ENCODE measurements at regions not wholly inside any gene's neighbourhood (a gene's known extent, or its start where the extent isn't known, plus 50 kb on each side); places are given as distances from the start of the nearest gene placed in this dataset.
"Not testable (repeated sequence)": the region's sequence is repeated elsewhere in the genome, so short reads cannot be mapped to it uniquely, and the experiment has no call there.

GRCh38 chr1:172943138-172943537 is 107.6 kb downstream of the TNFSF18 start:
- 60% methylated on average over 1 of the region's 2 CpGs for WGBS
- not testable (repeated sequence) for H3K27ac ChIP-seq (ENCODE audit: low read depth, low read length); H3K4me1 ChIP-seq (ENCODE audit: insufficient read depth, low read length); H3K36me3 ChIP-seq (ENCODE audit: insufficient read depth, low read length); H3K4me3 ChIP-seq (ENCODE audit: low read length); H3K9me3 ChIP-seq (ENCODE audit: insufficient read depth, low read depth, low read length); H3K9ac ChIP-seq (ENCODE audit: low read depth, low read length); H3K27me3 ChIP-seq (ENCODE audit: insufficient read depth, low read length)

- no peak overlapping the region for H3K4me3 ChIP-seq (ENCODE audit: low read length)
- H3K9me3 ChIP-seq (ENCODE audit: insufficient read depth, low read depth, low read length) = no peaks in the 10 kb centered on the region
- no peaks in the 10 kb centered on the region for H3K4me1 ChIP-seq (ENCODE audit: insufficient read depth, low read length)
- no peaks in the 10 kb centered on the region for H3K36me3 ChIP-seq (ENCODE audit: insufficient read depth, low read length)
- no peaks in the 10 kb centered on the region for H3K27me3 ChIP-seq (ENCODE audit: insufficient read depth, low read length)
- H3K27ac ChIP-seq (ENCODE audit: low read depth, low read length) = no peak overlapping the region
- no peak overlapping the region for H3K9ac ChIP-seq (ENCODE audit: low read depth, low read length)
Observed at GRCh38 chr1:172944931-172945330, 105.8 kb downstream of the TNFSF18 start.

- Histone ChIP-seq H3K27me3 (ENCODE audit: insufficient read depth, low read length) (no peaks in the 10 kb centered on the region), H3K9me3 (ENCODE audit: insufficient read depth, low read depth, low read length) (no peaks in the 10 kb centered on the region), H3K4me3 (ENCODE audit: low read length) (no peak overlapping the region), H3K36me3 (ENCODE audit: insufficient read depth, low read length) (no peaks in the 10 kb centered on the region), H3K9ac (ENCODE audit: low read depth, low read length) (no peak overlapping the region), H3K4me1 (ENCODE audit: insufficient read depth, low read length) (no peaks in the 10 kb centered on the region), H3K27ac (ENCODE audit: low read depth, low read length) (no peak overlapping the region)
- WGBS = 88% methylated on average over 2 of the region's 2 CpGs
Observed at GRCh38 chr1:172946814-172947507, 103.8 kb downstream of the TNFSF18 start.

DNA sequence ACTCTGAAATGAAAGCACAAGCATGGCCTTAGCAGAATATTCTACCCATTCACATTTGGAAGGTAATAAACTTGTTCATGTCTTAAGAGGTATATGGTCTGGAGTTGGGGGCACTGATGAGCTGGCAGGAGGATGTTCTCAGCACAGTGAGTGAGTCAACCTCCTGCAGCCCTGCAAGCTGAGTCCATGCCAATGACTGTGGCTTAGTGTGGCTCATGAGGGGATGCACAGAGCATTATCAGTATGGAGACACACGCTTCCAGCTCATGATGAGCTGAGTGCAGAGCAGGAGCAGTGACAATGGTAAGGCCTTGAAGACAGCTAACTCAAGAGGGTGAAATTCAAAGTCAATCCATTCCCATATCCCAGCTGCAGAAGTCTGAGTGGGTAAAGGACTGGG is 102.3 kb downstream of the TNFSF18 start:
- Histone ChIP-seq H3K9ac (ENCODE audit: low read depth, low read length) (no peak overlapping the region), H3K27me3 (ENCODE audit: insufficient read depth, low read length) (no peaks in the 10 kb centered on the region), H3K27ac (ENCODE audit: low read depth, low read length) (no peak overlapping the region), H3K9me3 (ENCODE audit: insufficient read depth, low read depth, low read length) (no peaks in the 10 kb centered on the region), H3K4me3 (ENCODE audit: low read length) (no peak overlapping the region), H3K36me3 (ENCODE audit: insufficient read depth, low read length) (no peaks in the 10 kb centered on the region), H3K4me1 (ENCODE audit: insufficient read depth, low read length) (no peaks in the 10 kb centered on the region)
- WGBS = 97% methylated on average over 1 of the region's 1 CpG

DNA sequence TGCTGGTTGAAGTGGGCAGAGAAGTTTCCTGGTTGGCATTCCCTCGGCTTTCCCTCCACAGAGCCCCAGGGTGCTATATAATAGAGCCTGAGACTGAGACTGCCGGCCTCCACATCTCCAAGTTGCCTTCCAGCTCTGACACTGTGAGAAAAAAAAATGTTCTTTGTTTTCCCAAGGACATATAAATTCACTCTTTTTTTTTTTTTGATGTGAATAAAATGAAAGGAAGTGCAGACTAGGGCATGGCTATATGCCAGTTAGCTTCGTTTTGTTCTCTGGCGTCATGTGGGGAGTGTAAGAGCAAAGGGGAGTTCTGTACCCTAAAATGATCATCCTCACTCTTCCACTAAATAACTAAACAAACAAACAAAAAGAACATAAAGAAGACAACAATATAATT is 101.6 kb downstream of the TNFSF18 start:
- 100% methylated on average over 2 of the region's 4 CpGs for WGBS
- Histone ChIP-seq H3K36me3 (ENCODE audit: insufficient read depth, low read length) (no peaks in the 10 kb centered on the region), H3K9ac (ENCODE audit: low read depth, low read length) (no peak overlapping the region), H3K27me3 (ENCODE audit: insufficient read depth, low read length) (no peaks in the 10 kb centered on the region), H3K4me1 (ENCODE audit: insufficient read depth, low read length) (no peaks in the 10 kb centered on the region), H3K9me3 (ENCODE audit: insufficient read depth, low read depth, low read length) (no peaks in the 10 kb centered on the region), H3K4me3 (ENCODE audit: low read length) (no peak overlapping the region), H3K27ac (ENCODE audit: low read depth, low read length) (no peak overlapping the region)

DNA sequence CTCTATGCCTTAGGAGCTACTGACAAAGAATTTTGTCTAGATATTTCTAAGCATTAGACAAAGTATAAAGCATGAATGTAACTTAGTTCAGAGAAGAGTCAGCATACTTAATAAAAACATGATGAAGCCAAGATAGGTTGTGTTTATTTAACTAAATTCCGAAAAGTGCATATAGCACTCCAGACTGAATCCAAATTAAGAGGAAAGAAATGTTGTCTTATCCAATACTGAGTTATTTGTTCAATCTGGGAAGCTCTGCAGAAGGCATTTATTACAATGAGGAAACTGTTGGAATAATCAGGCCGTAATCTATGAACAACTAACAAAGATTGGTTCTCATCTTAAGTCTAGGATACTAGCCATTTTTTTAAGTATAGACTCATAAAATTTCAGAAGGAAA is 100.2 kb downstream of the TNFSF18 start:
- no peaks in the 10 kb centered on the region for H3K36me3 ChIP-seq (ENCODE audit: insufficient read depth, low read length)
- WGBS = 100% methylated on average over 1 of the region's 2 CpGs
- no peak overlapping the region for H3K4me3 ChIP-seq (ENCODE audit: low read length)

GRCh38 chr1:172951730-172952365 is 98.9 kb downstream of the TNFSF18 start:
- Histone ChIP-seq H3K4me1 (ENCODE audit: insufficient read depth, low read length) (no peaks in the 10 kb centered on the region; the same call in 1 of the 2 replicates), H3K4me3 (ENCODE audit: low read length) (no peak overlapping the region), H3K9me3 (ENCODE audit: insufficient read depth, low read depth, low read length) (no peaks in the 10 kb centered on the region), H3K36me3 (ENCODE audit: insufficient read depth, low read length) (no peaks in the 10 kb centered on the region), H3K27me3 (ENCODE audit: insufficient read depth, low read length) (no peaks in the 10 kb centered on the region), H3K27ac (ENCODE audit: low read depth, low read length) (no peak overlapping the region), H3K9ac (ENCODE audit: low read depth, low read length) (no peak overlapping the region)
- 100% methylated on average over 3 of the region's 3 CpGs for WGBS

More for the DNA sequence above, 100.2 kb downstream of the TNFSF18 start:
- no peaks in the 10 kb centered on the region for H3K27me3 ChIP-seq (ENCODE audit: insufficient read depth, low read length)
- H3K27ac ChIP-seq (ENCODE audit: low read depth, low read length) = no peak overlapping the region
- no peak overlapping the region for H3K9ac ChIP-seq (ENCODE audit: low read depth, low read length)
- no peaks in the 10 kb centered on the region for H3K9me3 ChIP-seq (ENCODE audit: insufficient read depth, low read depth, low read length)
- no peaks in the 10 kb centered on the region for H3K4me1 ChIP-seq (ENCODE audit: insufficient read depth, low read length)

- no peaks in the 10 kb centered on the region; the same call in 1 of the 2 replicates for H3K4me1 ChIP-seq (ENCODE audit: insufficient read depth, low read length)
- no peak overlapping the region for H3K4me3 ChIP-seq (ENCODE audit: low read length)
- H3K36me3 ChIP-seq (ENCODE audit: insufficient read depth, low read length) = no peaks in the 10 kb centered on the region
- no peak overlapping the region for H3K9ac ChIP-seq (ENCODE audit: low read depth, low read length)
- no peak overlapping the region for H3K27ac ChIP-seq (ENCODE audit: low read depth, low read length)
- H3K27me3 ChIP-seq (ENCODE audit: insufficient read depth, low read length) = no peaks in the 10 kb centered on the region
- no peaks in the 10 kb centered on the region for H3K9me3 ChIP-seq (ENCODE audit: insufficient read depth, low read depth, low read length)
Observed at GRCh38 chr1:172952516-172952915, 98.2 kb downstream of the TNFSF18 start.

DNA sequence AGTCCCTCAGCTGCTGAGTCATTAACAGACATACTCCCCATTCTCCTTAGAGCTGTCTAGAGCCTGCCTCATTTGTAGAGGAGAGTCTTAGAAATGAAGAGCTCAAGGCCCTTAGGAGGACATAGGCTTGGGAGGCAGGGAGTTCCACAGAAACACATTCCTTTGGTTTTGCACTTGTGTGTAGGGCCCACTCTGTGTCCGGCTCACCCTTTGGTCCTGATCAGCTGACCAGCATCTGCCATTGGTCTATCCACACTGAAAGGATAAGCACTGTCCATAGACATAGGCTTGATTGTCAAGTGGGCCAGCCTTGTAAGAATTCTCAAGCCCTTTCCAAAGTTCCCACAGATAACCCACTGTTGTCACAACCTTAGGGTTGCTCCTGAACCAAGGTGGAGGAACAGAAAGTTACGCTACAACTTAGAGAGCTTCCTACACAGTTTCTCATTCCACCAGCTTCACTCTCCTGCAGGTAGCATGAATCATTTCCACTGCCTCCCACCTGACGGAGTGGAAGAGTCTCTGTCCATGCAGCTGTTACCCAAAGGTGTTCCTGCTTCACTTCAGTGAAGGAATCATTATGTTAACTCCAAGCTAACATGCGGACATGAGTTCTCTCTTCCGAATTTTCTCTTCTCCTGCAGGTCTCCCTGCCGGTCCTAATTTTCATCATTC is 96.1 kb downstream of the TNFSF18 start:
- Histone ChIP-seq H3K36me3 (ENCODE audit: insufficient read depth, low read length) (no peaks in the 10 kb centered on the region), H3K4me1 (ENCODE audit: insufficient read depth, low read length) (no peaks in the 10 kb centered on the region; the same call in 1 of the 2 replicates), H3K27ac (ENCODE audit: low read depth, low read length) (no peak overlapping the region), H3K4me3 (ENCODE audit: low read length) (no peak overlapping the region), H3K27me3 (ENCODE audit: insufficient read depth, low read length) (no peaks in the 10 kb centered on the region), H3K9me3 (ENCODE audit: insufficient read depth, low read depth, low read length) (no peaks in the 10 kb centered on the region), H3K9ac (ENCODE audit: low read depth, low read length) (no peak overlapping the region)
- 95% methylated on average over 6 of the region's 6 CpGs for WGBS

DNA sequence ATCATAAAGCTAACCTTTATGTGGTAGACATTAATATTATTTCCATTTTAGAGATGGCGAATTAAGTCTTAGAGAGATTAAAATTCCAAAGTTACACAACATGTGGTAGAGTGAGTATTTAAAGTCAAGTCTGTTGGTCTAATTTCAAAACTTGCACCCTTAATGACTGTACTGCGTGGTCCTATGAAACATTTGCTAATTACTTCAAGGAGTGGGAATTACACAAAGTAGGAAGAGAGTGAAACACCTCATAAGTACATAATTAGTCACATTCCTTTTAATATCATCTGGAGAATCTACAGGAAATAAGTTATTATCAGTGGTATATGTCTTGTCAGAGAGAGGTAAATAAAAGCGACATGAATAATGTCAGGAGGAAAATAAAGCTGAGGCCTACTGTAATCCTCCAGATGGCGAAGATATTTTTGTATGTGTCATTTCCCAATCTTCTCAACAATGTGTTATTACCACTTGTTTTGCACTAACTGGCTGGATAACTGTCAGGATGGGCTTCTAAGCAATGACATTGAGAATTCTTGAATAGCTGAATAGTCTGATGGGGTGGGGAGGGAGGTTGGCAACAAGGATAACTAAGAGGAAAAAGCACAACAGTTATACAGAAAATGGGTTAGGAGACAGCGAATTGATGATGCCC is 95.5 kb downstream of the TNFSF18 start:
- H3K9me3 ChIP-seq (ENCODE audit: insufficient read depth, low read depth, low read length) = no peaks in the 10 kb centered on the region
- H3K4me3 ChIP-seq (ENCODE audit: low read length) = no peak overlapping the region
- H3K9ac ChIP-seq (ENCODE audit: low read depth, low read length) = no peak overlapping the region
- H3K27ac ChIP-seq (ENCODE audit: low read depth, low read length) = no peak overlapping the region
- 89% methylated on average over 4 of the region's 5 CpGs for WGBS
- H3K4me1 ChIP-seq (ENCODE audit: insufficient read depth, low read length) = no peaks in the 10 kb centered on the region; the same call in 1 of the 2 replicates
- H3K27me3 ChIP-seq (ENCODE audit: insufficient read depth, low read length) = no peaks in the 10 kb centered on the region
- no peaks in the 10 kb centered on the region for H3K36me3 ChIP-seq (ENCODE audit: insufficient read depth, low read length)

- no peaks in the 10 kb centered on the region for H3K36me3 ChIP-seq (ENCODE audit: insufficient read depth, low read length)
- H3K9ac ChIP-seq (ENCODE audit: low read depth, low read length) = no peak overlapping the region
- no peak overlapping the region for H3K4me3 ChIP-seq (ENCODE audit: low read length)
- WGBS = 80% methylated on average over 1 of the region's 1 CpG
- no peaks in the 10 kb centered on the region for H3K27me3 ChIP-seq (ENCODE audit: insufficient read depth, low read length)
- H3K27ac ChIP-seq (ENCODE audit: low read depth, low read length) = no peak overlapping the region
- H3K4me1 ChIP-seq (ENCODE audit: insufficient read depth, low read length) = no peaks in the 10 kb centered on the region; the same call in 1 of the 2 replicates
- H3K9me3 ChIP-seq (ENCODE audit: insufficient read depth, low read depth, low read length) = no peaks in the 10 kb centered on the region
Observed at GRCh38 chr1:172956871-172957270, 93.9 kb downstream of the TNFSF18 start.
